ENCODE measurements at regions not wholly inside any gene's neighbourhood (a gene's known extent, or its start where the extent isn't known, plus 50 kb on each side); places are given as distances from the start of the nearest gene placed in this dataset.

DNA sequence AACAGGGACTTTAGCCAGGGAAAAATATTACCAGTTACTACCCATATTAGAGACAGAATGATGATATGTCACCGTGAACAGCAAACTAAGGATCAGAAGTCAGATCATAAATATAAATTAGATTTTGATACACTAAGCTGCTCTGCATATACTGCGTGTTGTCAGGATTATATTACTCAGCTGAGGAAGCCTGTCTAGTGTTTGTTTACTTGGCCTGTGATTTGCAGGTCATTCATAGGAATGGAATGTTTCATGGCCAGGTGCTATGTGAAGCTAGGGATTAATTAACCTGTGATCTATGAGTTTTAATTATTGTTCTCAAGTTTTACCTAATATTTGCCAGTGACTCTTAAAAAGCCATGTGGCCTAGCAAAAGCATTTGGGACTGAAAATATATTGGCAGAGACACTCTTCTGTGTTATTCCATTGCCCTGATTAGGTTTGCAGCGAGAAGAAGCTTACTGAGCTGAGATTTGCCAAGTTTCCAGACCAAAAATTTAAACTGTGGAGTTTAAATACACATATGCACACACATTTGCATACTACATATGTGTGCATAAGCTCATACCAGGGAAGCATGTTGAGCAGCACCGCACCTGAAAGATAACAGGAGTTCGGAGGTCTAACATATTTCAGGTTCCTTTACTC is 496.3 kb upstream of the GRIA1 start:
- TF ChIP-seq CTCF (IDR thresholded peaks at IDR 0.05), result no peak
- no peak for TF ChIP-seq POLR2A (IDR thresholded peaks at IDR 0.05)

Data from right lobe of liver (tissue), 4 donors.